A549 (cell line): ENCODE measurements at regions not wholly inside any gene's neighbourhood (a gene's known extent, or its start where the extent isn't known, plus 50 kb on each side); places are given as distances from the start of the nearest gene placed in this dataset.

Source experiments
- ATAC-seq, 2 experiments: fragments of 200-7000 bp in 1 of 2; fragments of >200 bp in 1 of 2; cut with Nextera tagmentation in 1 of 2; cut with Tn5 transposase in 1 of 2; 3 replicates each; pipeline versions ENCODE4 v1.8.0 to v1.9.1; 2018 to 2020; ENCODE audit warnings: mild to moderate bottlenecking in 1 of 2, moderate library complexity in 1 of 2
- CTCF ChIA-PET: fragments of 300-600 bp; sonication (Branson Sonifier 250); formaldehyde crosslinking; extraction: SDS; loops from one replicate; lab custom pipeline; 2021; ENCODE audit warnings: antibody characterized with exemption, inconsistent platforms; lab: Yijun Ruan, JAX
- POLR2A ChIA-PET: fragments of 350-600 bp; formaldehyde crosslinking; extraction: SDS; loops from one replicate; lab custom pipeline; 2021; ENCODE audit warnings: antibody characterized with exemption, inconsistent platforms; lab: Yijun Ruan, JAX
- DNase-seq, 2 experiments: peaks; one replicate each; pipeline versions ENCODE4 v3.0.0 to v3.0.0-alpha.2; 2011 to 2016; ENCODE audit warnings: low read depth in 1 of 2, low spot score in 1 of 2
- FAIRE-seq: peaks from 2 replicates; lab custom pipeline; 2011; peaks lifted over from hg19 to GRCh38; lab: Jason Lieb, UNC
- H3K27ac ChIP-seq, 2 experiments: fragments of >200 bp; sonication (Bioruptor Twin); formaldehyde crosslinking; 3 replicates each; pipeline ENCODE4 v1.5.1; 2016 to 2017
- H3K4me1 ChIP-seq: fragments of >200 bp; sonication (Bioruptor Twin); formaldehyde crosslinking; 3 replicates; pipeline ENCODE4 v1.6.1; 2016
- H3K4me2 ChIP-seq: fragments of >200 bp; sonication (Bioruptor Twin); formaldehyde crosslinking; 3 replicates; pipeline ENCODE4 v1.6.1; 2016
- H3K4me3 ChIP-seq: fragments of >200 bp; sonication (Bioruptor Twin); formaldehyde crosslinking; 3 replicates; pipeline ENCODE4 v1.5.1; 2016
- H3K9me3 ChIP-seq: fragments of >200 bp; sonication (Bioruptor Twin); formaldehyde crosslinking; 3 replicates; pipeline ENCODE4 v1.6.1; 2016
- CEBPB ChIP-seq, 2 experiments: fragments of >200 bp in 1 of 2; sonication (Bioruptor Twin) in 1 of 2; formaldehyde crosslinking in 1 of 2; IDR thresholded peaks; 2 replicates each; pipeline ENCODE4 v1.6.1; 2012 to 2016
- HMGXB4 ChIP-seq: fragments of 250-450 bp; sonication (Bioruptor Pico); IDR thresholded peaks from 2 replicates; pipeline ENCODE4 v1.5.0; 2021; ENCODE audit warnings: mild to moderate bottlenecking, moderate library complexity, borderline replicate concordance
- HOXA7 ChIP-seq: fragments of 250-450 bp; sonication (Bioruptor Pico); IDR thresholded peaks from 2 replicates; pipeline ENCODE4 v1.5.0; 2020; ENCODE audit warnings: mild to moderate bottlenecking, moderate library complexity
- HOXB5 ChIP-seq: fragments of 250-450 bp; sonication (Bioruptor Pico); IDR thresholded peaks from 2 replicates; pipeline ENCODE4 v1.5.0; 2020; ENCODE audit warnings: mild to moderate bottlenecking, moderate library complexity
- JUNB ChIP-seq: fragments of >200 bp; sonication (Bioruptor Twin); formaldehyde crosslinking; IDR thresholded peaks from 2 replicates; pipeline ENCODE4 v1.6.1; 2016
- MAZ ChIP-seq: fragments of 150-350 bp; IDR thresholded peaks from 2 replicates; pipeline ENCODE4 v1.6.1; 2014; ENCODE audit warnings: antibody characterized with exemption, low read depth, low read length, borderline replicate concordance
- RAD21 ChIP-seq, 2 experiments: fragments of >200 bp in 1 of 2; sonication (Bioruptor Twin) in 1 of 2; formaldehyde crosslinking in 1 of 2; IDR thresholded peaks in 1 of 2; conservative IDR thresholded peaks in 1 of 2; 2 replicates in 1 of 2; 3 replicates in 1 of 2; pipeline ENCODE4 v1.6.1; 2012 to 2018; ENCODE audit warnings: inconsistent platforms in 1 of 2
- RARB ChIP-seq: fragments of 250-450 bp; sonication (Bioruptor Pico); IDR thresholded peaks from 2 replicates; pipeline ENCODE4 v1.8.0; 2021; ENCODE audit warnings: mild to moderate bottlenecking, moderate library complexity
- REST ChIP-seq: fragments of 200-600 bp; sonication (generic); IDR thresholded peaks from 2 replicates; pipeline ENCODE4 v1.6.1; 2016; ENCODE audit warnings: antibody characterized with exemption, mild to moderate bottlenecking, moderate library complexity
- RFX5 ChIP-seq: fragments of 450-650 bp; IDR thresholded peaks from 2 replicates; pipeline ENCODE4 v1.7.1; 2014; ENCODE audit warnings: antibody characterized with exemption, mild to moderate bottlenecking, moderate library complexity
- RNF2 ChIP-seq: fragments of 200-600 bp; sonication (generic); IDR thresholded peaks from 2 replicates; pipeline ENCODE4 v1.6.1; 2016; ENCODE audit warnings: low read depth, mild to moderate bottlenecking, antibody characterized with exemption, moderate library complexity, borderline replicate concordance
- WGBS: methylation state at CpG from one replicate; pipeline ENCODE4 v1.1.6; 2017; ENCODE audit errors: missing lambda C conversion rate; 5-methylcytosine and 5-hydroxymethylcytosine counted together
- TF ChIP-seq, protein P1 (sequence below): fragments of >200 bp; sonication (Bioruptor Twin); formaldehyde crosslinking; IDR thresholded peaks from 2 replicates; pipeline ENCODE4 v1.6.1; 2016
- TF ChIP-seq, protein P2 (sequence below): IDR thresholded peaks from 2 replicates; pipeline ENCODE4 v1.6.1; 2012
- TF ChIP-seq, protein P3 (sequence below): fragments of >200 bp; sonication (Bioruptor Twin); formaldehyde crosslinking; IDR thresholded peaks from 3 replicates; pipeline ENCODE4 v1.6.1; 2016

DNA sequence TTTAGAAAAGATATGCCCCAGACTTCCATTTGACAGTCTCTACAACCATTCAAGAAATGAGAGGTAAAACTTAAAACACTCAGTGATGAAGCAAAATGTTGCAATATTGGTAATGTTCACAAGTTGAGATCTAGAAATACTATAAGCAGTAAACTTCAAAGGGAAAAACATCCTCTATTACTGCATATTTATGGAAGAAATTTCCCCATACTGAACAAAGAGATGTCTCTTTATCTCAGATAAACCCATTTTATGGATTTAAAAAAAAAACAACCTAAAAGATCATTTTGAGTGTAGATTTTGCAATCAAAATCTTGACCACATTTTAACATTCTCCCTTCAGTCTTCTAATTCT lies 177.8 kb upstream of the TAB2 start (continued):
- TF ChIP-seq, protein P1, sequence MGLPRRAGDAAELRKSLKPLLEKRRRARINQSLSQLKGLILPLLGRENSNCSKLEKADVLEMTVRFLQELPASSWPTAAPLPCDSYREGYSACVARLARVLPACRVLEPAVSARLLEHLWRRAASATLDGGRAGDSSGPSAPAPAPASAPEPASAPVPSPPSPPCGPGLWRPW = no peak
- no peak for TF ChIP-seq REST
- TF ChIP-seq JUNB = no peak
- no peak for TF ChIP-seq HOXA7
- no peak for TF ChIP-seq HMGXB4 (CRISPR knock-in tag)
- TF ChIP-seq RNF2 = no peak
- no peak for TF ChIP-seq CEBPB (IDR thresholded peaks at IDR 0.05)

- WGBS = 72% methylated on average over 12 of the region's 12 CpGs
- Histone ChIP-seq H3K4me2 (no peak overlapping the region), H3K4me1 (no peaks in the 10 kb centered on the region), H3K27ac (no peak overlapping the region)
- DNase-seq (no peak), ATAC-seq (no peak)
- ChIA-PET CTCF (no interaction called here), POLR2A (no interaction called here)
- TF ChIP-seq JUNB = no peak
- no peak for TF ChIP-seq RFX5
- no peak for TF ChIP-seq HOXB5
- TF ChIP-seq MAZ = no peak
- no peak for TF ChIP-seq RAD21 (conservative IDR thresholded peaks at IDR 0.05 in 1 of 2, IDR thresholded peaks at IDR 0.05 in 1 of 2)
- TF ChIP-seq, protein P2, sequence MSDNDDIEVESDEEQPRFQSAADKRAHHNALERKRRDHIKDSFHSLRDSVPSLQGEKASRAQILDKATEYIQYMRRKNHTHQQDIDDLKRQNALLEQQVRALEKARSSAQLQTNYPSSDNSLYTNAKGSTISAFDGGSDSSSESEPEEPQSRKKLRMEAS = no peak
- TF ChIP-seq, protein P3, sequence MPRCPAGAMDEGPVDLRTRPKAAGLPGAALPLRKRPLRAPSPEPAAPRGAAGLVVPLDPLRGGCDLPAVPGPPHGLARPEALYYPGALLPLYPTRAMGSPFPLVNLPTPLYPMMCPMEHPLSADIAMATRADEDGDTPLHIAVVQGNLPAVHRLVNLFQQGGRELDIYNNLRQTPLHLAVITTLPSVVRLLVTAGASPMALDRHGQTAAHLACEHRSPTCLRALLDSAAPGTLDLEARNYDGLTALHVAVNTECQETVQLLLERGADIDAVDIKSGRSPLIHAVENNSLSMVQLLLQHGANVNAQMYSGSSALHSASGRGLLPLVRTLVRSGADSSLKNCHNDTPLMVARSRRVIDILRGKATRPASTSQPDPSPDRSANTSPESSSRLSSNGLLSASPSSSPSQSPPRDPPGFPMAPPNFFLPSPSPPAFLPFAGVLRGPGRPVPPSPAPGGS = no peak
- TF ChIP-seq RARB (CRISPR knock-in tag) = no peak
- TF ChIP-seq, all 56 proteins: peak for 0
- no peak overlapping the region for H3K4me3 ChIP-seq
- no peaks in the 10 kb centered on the region for H3K9me3 ChIP-seq
- no peak for FAIRE-seq
Observed at GRCh38 chr6:149140137-149140909, 177.2 kb upstream of the TAB2 start.

DNA sequence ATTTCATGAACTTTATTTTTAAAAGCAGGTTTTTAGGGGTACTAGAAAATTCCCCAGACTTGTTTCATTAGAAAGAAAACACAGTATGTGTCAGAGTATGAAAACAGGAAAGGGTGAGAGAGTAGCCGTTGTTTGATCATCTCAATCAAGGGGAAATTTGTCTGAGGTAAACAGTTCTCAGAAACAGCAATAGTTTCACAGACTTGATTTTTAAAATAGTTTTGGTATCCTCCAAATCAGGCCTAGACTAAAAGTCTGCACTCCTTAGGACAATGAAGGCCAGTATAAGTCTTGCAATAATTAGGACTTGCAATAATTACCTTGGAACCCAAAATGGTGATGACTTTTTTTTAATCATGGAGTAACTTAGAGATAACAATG lies 176.6 kb upstream of the TAB2 start:
- no peak for FAIRE-seq
- Histone ChIP-seq H3K4me1 (no peaks in the 10 kb centered on the region), H3K27ac (no peak overlapping the region), H3K4me2 (no peak overlapping the region), H3K9me3 (no peaks in the 10 kb centered on the region), H3K4me3 (no peak overlapping the region)
- ChIA-PET POLR2A (no interaction called here), CTCF (no interaction called here)
- WGBS = 54% methylated on average over 1 of the region's 1 CpG
- DNase-seq = no peak
- ATAC-seq = no peak
- no peak for TF ChIP-seq JUNB
